ENCODE measurements at regions not wholly inside any gene's neighbourhood (a gene's known extent, or its start where the extent isn't known, plus 50 kb on each side); places are given as distances from the start of the nearest gene placed in this dataset.

DNA sequence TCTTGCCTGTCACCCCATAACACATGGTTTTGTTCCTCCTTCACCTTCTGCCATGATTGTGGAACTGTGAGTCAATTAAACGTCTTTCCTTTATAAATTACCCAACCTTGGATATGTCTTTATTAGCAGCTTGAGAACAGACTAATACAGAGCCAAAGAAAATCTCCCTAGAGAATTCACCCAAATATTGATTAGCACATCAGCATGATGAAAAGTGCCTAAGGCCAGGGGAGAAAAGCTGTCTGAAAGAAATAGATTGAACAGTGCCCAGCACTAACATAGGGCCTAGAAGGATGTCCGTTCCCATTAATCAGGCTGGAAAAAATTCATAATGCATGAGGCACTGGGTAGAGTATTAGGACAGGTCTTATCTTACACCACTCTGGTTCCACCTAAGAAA is 111.9 kb upstream of the CALN1 start:
- no peaks in the 10 kb centered on the region for H3K36me3 ChIP-seq
- TF ChIP-seq, protein P1, sequence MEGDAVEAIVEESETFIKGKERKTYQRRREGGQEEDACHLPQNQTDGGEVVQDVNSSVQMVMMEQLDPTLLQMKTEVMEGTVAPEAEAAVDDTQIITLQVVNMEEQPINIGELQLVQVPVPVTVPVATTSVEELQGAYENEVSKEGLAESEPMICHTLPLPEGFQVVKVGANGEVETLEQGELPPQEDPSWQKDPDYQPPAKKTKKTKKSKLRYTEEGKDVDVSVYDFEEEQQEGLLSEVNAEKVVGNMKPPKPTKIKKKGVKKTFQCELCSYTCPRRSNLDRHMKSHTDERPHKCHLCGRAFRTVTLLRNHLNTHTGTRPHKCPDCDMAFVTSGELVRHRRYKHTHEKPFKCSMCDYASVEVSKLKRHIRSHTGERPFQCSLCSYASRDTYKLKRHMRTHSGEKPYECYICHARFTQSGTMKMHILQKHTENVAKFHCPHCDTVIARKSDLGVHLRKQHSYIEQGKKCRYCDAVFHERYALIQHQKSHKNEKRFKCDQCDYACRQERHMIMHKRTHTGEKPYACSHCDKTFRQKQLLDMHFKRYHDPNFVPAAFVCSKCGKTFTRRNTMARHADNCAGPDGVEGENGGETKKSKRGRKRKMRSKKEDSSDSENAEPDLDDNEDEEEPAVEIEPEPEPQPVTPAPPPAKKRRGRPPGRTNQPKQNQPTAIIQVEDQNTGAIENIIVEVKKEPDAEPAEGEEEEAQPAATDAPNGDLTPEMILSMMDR (IDR thresholded peaks at IDR 0.05; ENCODE audit: borderline replicate concordance): no peak
- no peaks in the 10 kb centered on the region for H3K4me1 ChIP-seq
- H3K27ac ChIP-seq (replicated peaks): no peak overlapping the region
- intact Hi-C loops (cut with micrococcal nuclease): no loop called here
- H3K4me3 ChIP-seq: no peak overlapping the region
- no peaks in the 10 kb centered on the region for H3K27me3 ChIP-seq (ENCODE audit: low read depth)
- peaks cover 10% of the 10 kb centered on the region for H3K9me3 ChIP-seq (replicated peaks)
- no peak for DNase-seq

DNA sequence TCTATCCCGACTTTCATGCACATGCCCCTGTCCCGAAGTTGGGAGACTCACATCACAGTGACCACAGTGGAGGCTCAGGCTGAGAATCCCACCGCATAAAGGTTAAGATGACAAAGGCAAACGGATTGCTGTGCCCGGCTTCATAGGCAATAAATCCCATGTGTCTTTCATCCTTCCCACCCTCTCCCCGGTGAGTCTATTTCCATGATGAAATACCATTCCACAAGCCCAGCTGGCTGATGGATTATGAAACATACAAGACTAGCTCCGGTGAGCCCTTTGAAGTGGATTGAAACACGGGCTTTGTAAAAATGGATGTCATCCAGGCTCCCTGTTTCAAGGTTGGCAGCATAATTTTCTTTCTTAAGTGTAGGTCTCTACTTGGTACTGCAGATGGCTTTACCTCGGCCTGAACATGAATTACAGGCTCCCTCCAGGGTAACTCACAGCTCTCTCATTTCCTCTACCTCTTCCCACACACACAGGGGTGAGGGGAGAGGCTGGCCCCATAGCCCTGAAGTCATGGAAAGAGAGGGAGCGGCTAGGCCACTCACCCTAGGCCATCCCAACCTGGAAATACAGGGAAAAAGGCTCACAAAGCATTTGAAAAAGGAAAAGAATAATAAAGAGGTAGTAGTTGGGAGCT is 92.0 kb upstream of the CALN1 start:
- Histone ChIP-seq H3K4me3 (no peak overlapping the region), H3K4me1 (no peaks in the 10 kb centered on the region), H3K36me3 (no peaks in the 10 kb centered on the region), H3K27me3 (ENCODE audit: low read depth) (no peaks in the 10 kb centered on the region), H3K9me3 (replicated peaks) (no peaks in the 10 kb centered on the region), H3K27ac (replicated peaks) (no peak overlapping the region)
- TF ChIP-seq, protein P1 (IDR thresholded peaks at IDR 0.05; ENCODE audit: borderline replicate concordance): no peak
- no peak for DNase-seq
- intact Hi-C loops (cut with micrococcal nuclease): no loop called here

DNA sequence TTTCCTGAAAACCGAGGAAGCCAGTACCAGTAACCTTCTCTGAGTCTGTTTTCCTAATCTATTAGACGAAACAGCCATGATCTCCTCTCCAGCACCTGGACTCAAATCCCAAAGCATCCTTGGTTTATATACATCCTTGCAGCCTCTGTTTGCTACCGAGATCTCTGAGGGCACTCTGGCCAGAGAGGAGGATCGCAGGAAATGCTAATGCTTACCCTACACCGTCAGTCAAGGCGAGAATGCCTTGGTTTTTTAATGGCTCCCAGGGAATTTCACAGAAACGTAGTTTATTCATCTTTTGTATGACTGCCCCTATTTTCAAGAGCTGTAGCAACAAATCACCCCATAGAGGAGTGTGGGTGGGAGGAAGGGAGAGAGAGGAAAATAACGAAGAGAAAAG is 91.5 kb upstream of the CALN1 start:
- no peak for DNase-seq
- H3K27ac ChIP-seq (replicated peaks): no peak overlapping the region
- H3K4me3 ChIP-seq: no peak overlapping the region
- no peaks in the 10 kb centered on the region for H3K4me1 ChIP-seq
- H3K27me3 ChIP-seq (ENCODE audit: low read depth): no peaks in the 10 kb centered on the region
- TF ChIP-seq, protein P1 (IDR thresholded peaks at IDR 0.05; ENCODE audit: borderline replicate concordance): no peak
- H3K36me3 ChIP-seq: no peaks in the 10 kb centered on the region
- H3K9me3 ChIP-seq (replicated peaks): peaks cover 5% of the 10 kb centered on the region
- intact Hi-C loops (cut with micrococcal nuclease): no loop called here

DNA sequence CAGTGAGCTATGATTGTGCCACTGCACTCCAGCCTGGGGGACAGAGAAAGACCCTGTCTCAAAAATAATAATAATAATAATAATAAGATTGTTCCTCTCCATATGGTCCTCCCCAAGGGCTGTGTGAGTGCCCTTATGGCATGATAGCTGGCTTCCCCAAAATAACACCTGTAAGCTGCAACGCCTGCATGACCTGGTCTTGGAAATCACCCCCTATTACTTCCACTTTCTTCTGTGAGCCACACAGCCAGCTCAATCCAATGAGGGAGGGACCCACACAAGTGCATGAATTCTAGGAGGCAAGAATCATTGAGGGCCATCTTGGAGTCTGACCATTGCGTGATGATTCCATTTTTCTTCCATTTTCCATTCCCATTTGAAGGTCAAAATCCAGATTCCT is 82.7 kb upstream of the CALN1 start:
- intact Hi-C loops (cut with micrococcal nuclease): no loop called here
- Histone ChIP-seq H3K27me3 (ENCODE audit: low read depth) (no peaks in the 10 kb centered on the region), H3K9me3 (replicated peaks) (peaks cover 26% of the 10 kb centered on the region), H3K27ac (replicated peaks) (no peak overlapping the region), H3K4me1 (peaks cover 12% of the 10 kb centered on the region), H3K4me3 (no peak overlapping the region), H3K36me3 (no peaks in the 10 kb centered on the region)
- DNase-seq: no peak
- TF ChIP-seq, protein P1 (IDR thresholded peaks at IDR 0.05; ENCODE audit: borderline replicate concordance): no peak

DNA sequence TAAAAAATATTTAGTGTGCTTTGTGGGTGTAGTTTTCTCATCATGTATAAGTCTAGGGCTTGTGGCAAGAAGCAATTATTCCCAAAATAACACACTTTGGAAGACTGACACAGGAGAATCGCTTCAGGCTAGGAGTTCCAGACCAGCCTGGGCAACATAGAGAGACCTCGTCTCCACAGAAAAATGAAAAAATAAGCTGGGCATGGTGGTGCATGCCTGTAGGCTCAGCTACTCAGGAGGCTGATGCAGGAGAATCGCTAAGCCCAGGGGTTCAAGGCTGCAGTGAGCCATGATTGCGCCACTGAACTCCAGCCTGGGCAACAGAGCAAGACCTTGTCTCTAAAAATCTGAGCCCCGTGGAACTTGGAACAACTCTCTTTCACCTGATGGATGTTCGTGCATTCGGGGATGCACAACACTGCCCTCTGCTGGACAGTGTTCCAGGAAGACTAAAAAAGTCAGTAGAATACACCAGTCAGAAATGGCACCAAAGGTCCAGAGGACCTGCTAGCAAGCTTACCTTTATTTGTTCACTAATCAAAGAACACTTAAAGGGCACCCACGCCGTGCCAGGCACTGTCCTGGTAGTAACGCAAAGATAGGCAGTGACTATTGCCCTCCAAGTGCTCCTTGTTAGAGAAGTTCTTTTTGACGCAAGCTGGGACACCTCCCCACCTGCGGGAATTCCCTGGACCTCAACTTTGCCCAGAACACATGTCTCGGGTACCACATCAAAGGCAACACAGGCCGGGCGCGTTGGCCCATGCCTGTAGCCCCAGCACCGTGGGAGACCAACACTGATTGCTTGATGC is 81.9 kb upstream of the CALN1 start:
- H3K36me3 ChIP-seq: no peaks in the 10 kb centered on the region
- peak; percentile 49 for DNase-seq
- H3K4me3 ChIP-seq: no peak overlapping the region
- H3K4me1 ChIP-seq: peaks cover 12% of the 10 kb centered on the region
- peaks cover 25% of the 10 kb centered on the region for H3K9me3 ChIP-seq (replicated peaks)
- TF ChIP-seq, protein P1 (IDR thresholded peaks at IDR 0.05; ENCODE audit: borderline replicate concordance): peak; percentile 79
- no peak overlapping the region for H3K27ac ChIP-seq (replicated peaks)
- H3K27me3 ChIP-seq (ENCODE audit: low read depth): no peaks in the 10 kb centered on the region
- intact Hi-C loops (cut with micrococcal nuclease): no loop called here

Measured in left ventricle myocardium inferior (tissue), 1 donor.